Activated CD8-positive, alpha-beta T cell treated with anti-CD3 and anti-CD28 coated beads for 36 hours (primary cell): ENCODE measurements at regions not wholly inside any gene's neighbourhood (a gene's known extent, or its start where the extent isn't known, plus 50 kb on each side); places are given as distances from the start of the nearest gene placed in this dataset.

Source experiments
- ATAC-seq: fragments of 200-7000 bp; cut with Tn5 transposase; one replicate; pipeline ENCODE4 v1.10.0; 2021; ENCODE audit warnings: mild to moderate bottlenecking, moderate library complexity
- CTCF ChIA-PET: fragments of 350-600 bp; sonication (Branson Sonifier 250); formaldehyde crosslinking; loops from one replicate; lab custom pipeline; 2021; ENCODE audit warnings: antibody characterized with exemption; lab: Charles Lee
- POLR2A ChIA-PET: fragments of 350-600 bp; sonication (Branson Sonifier 250); formaldehyde crosslinking; loops from one replicate; lab custom pipeline; 2021; ENCODE audit warnings: antibody characterized with exemption; lab: Charles Lee
- DNase-seq: peaks from one replicate; pipeline ENCODE4 v3.0.0-alpha.2; 2020
- H3K27ac Mint-ChIP-seq: one replicate; pipeline ENCODE4 v1.8.0; 2021; ENCODE audit warnings: mild to moderate bottlenecking, mixed read lengths
- H3K27me3 Mint-ChIP-seq: one replicate; pipeline ENCODE4 v1.8.0; 2021; ENCODE audit warnings: mixed read lengths
- H3K36me3 Mint-ChIP-seq: one replicate; pipeline ENCODE4 v1.8.0; 2021; ENCODE audit warnings: low read depth, mixed read lengths
- H3K4me1 Mint-ChIP-seq: one replicate; pipeline ENCODE4 v1.8.0; 2021; ENCODE audit warnings: low read depth, mixed read lengths
- H3K4me3 Mint-ChIP-seq: one replicate; pipeline ENCODE4 v1.8.0; 2021; ENCODE audit warnings: mild to moderate bottlenecking, moderate library complexity, mixed read lengths
- H3K9me3 Mint-ChIP-seq: one replicate; pipeline ENCODE4 v1.8.0; 2021; ENCODE audit warnings: mixed read lengths
- CTCF ChIP-seq: fragments of 200-600 bp; IDR thresholded peaks from one replicate; pipeline ENCODE4 v1.8.0; 2022; ENCODE audit warnings: antibody characterized with exemption, mild to moderate bottlenecking
- intact Hi-C: fragments of 100-400 bp; cut with micrococcal nuclease; formaldehyde crosslinking; loops from one replicate; pipeline ENCODE4 v1.10.0; 2022

DNA sequence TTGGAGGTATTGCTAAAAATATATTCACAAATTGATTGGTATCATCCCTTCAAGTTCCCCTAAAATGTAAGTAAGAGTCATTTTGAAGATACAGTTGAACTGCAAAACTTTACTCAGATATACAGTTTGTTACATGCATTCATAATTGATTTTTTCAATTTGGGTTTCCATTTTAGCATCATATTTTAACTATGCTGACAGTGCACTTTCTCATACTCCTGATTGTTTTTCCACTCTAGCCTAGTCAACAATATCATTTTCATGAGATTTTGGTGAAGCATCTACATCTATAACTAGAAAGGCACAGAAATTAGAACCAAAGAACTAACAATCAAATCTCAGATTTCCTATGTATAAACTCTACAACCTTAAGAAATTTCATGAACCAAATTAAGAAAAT lies 2850.4 kb upstream of the PCDH20 start:
- ATAC-seq (no peak), DNase-seq (no peak)
- POLR2A ChIA-PET: no interaction called here
- H3K36me3 Mint-ChIP-seq: no peaks in the 10 kb centered on the region
- CTCF ChIA-PET: no interaction called here
- H3K27ac Mint-ChIP-seq: no peak overlapping the region
- H3K27me3 Mint-ChIP-seq: no peaks in the 10 kb centered on the region
- H3K4me3 Mint-ChIP-seq: no peak overlapping the region
- peaks cover 17% of the 10 kb centered on the region for H3K9me3 Mint-ChIP-seq
- H3K4me1 Mint-ChIP-seq: no peaks in the 10 kb centered on the region
- TF ChIP-seq CTCF: no peak
- intact Hi-C loops: no loop called here

DNA sequence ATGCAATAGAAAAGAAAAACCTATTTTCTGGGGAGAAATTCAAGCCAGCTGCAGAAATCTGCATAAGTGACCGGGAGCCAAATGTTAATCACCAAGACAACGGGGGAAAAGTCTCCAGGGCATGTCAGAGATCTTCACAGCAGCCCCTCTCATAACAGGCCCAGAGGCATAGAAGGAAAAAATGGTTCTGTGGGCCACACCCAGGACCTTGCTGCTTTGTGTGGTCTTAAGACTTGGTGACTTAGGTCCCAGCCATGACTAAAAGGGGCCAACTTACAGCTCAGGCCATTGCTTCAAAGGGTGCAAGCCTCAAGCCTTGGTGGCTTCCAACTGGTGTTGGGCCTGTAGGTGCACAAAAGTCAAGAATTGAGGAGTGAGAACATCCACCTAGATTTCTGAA lies 2847.6 kb upstream of the PCDH20 start:
- DNase-seq: no peak
- Mint-ChIP-seq H3K4me1 (no peaks in the 10 kb centered on the region), H3K27ac (no peak overlapping the region), H3K4me3 (no peak overlapping the region), H3K27me3 (no peaks in the 10 kb centered on the region), H3K9me3 (peaks cover 17% of the 10 kb centered on the region), H3K36me3 (no peaks in the 10 kb centered on the region)
- POLR2A ChIA-PET: no interaction called here
- ATAC-seq: no peak
- intact Hi-C loops: no loop called here
- no peak for TF ChIP-seq CTCF
- CTCF ChIA-PET: no interaction called here

DNA sequence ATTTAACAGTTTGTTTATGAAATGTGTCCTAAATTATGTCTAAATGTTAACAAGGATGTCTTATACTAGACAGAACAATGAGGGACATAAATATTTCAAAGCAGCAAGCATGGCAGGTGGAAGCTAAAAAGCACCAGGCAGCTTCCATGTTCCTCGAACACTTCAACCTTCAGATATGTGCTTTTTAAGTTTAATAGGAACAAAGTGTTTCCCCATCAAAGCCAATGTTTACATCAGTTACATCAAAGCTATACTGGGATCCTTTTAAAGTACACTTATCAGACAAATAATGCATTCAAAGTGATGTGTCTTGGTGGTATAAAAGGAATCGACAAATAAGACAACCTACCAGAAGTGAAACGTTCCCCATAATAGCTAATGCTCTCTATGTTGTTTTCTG lies 2841.1 kb upstream of the PCDH20 start:
- no peak overlapping the region for H3K27ac Mint-ChIP-seq
- POLR2A ChIA-PET: no interaction called here
- H3K27me3 Mint-ChIP-seq: no peaks in the 10 kb centered on the region
- peaks cover 25% of the 10 kb centered on the region for H3K9me3 Mint-ChIP-seq
- no peak overlapping the region for H3K4me3 Mint-ChIP-seq
- CTCF ChIA-PET: no interaction called here
- no peaks in the 10 kb centered on the region for H3K36me3 Mint-ChIP-seq
- DNase-seq (no peak), ATAC-seq (no peak)
- TF ChIP-seq CTCF: no peak
- no peaks in the 10 kb centered on the region for H3K4me1 Mint-ChIP-seq
- intact Hi-C loops: no loop called here

GRCh38 chr13:64255988-64256387 lies 2840.3 kb upstream of the PCDH20 start:
- Mint-ChIP-seq H3K27ac (no peak overlapping the region), H3K36me3 (no peaks in the 10 kb centered on the region), H3K27me3 (no peaks in the 10 kb centered on the region), H3K4me1 (no peaks in the 10 kb centered on the region), H3K9me3 (peaks cover 21% of the 10 kb centered on the region), H3K4me3 (no peak overlapping the region)
- ATAC-seq (no peak), DNase-seq (no peak)
- POLR2A ChIA-PET: no interaction called here
- intact Hi-C loops: no loop called here
- TF ChIP-seq CTCF: no peak
- CTCF ChIA-PET: no interaction called here

GRCh38 chr13:64248371-64249065 lies 2832.9 kb upstream of the PCDH20 start:
- no peak for TF ChIP-seq CTCF
- intact Hi-C loops: no loop called here
- ChIA-PET POLR2A (no interaction called here), CTCF (no interaction called here)
- Mint-ChIP-seq H3K27ac (no peak overlapping the region), H3K4me1 (no peaks in the 10 kb centered on the region), H3K4me3 (no peak overlapping the region), H3K9me3 (peaks cover 28% of the 10 kb centered on the region), H3K36me3 (no peaks in the 10 kb centered on the region), H3K27me3 (no peaks in the 10 kb centered on the region)
- DNase-seq (no peak), ATAC-seq (no peak)
